ENCODE measurements at regions not wholly inside any gene's neighbourhood (a gene's known extent, or its start where the extent isn't known, plus 50 kb on each side); places are given as distances from the start of the nearest gene placed in this dataset.
A peak's percentile ranks its signal among the peaks of the same experiment; 100 is the strongest.

GRCh38 chr5:96331681-96332361 is 101.2 kb downstream of the PCSK1 start:
- H3K4me3 ChIP-seq (ENCODE audit: low read length in 3 of 3): no peak overlapping the region
- peaks cover 0 to 7% (median 5%) of the 10 kb centered on the region in 3 donors for H3K4me1 ChIP-seq (ENCODE audit: control insufficient read depth in 2 of 3, insufficient read depth in 2 of 3, low read depth in 1 of 3, low read length in 3 of 3)
- no peaks in the 10 kb centered on the region for H3K27me3 ChIP-seq (ENCODE audit: control insufficient read depth, insufficient read depth, low read length)
- no peaks in the 10 kb centered on the region for H3K36me3 ChIP-seq (ENCODE audit: control insufficient read depth in 2 of 3, insufficient read depth in 3 of 3, low read length in 3 of 3)
- H3K9ac ChIP-seq (ENCODE audit: low read length in 3 of 3): no peak overlapping the region
- no peak overlapping the region for H3K27ac ChIP-seq (ENCODE audit: low read depth in 2 of 2, low read length in 2 of 2)
- TF ChIP-seq CTCF (IDR thresholded peaks at IDR 0.05; ENCODE audit: borderline replicate concordance, extremely low read depth, insufficient read depth): no peak
- FAIRE-seq (no peak), DNase-seq (no peak)
- intact Hi-C loops (cut with DNase I): loop anchor here (10.0 kb wide), 2 partner anchors 377 to 477 kb away; no protein-coding TSS in a partner anchor
- no peaks in the 10 kb centered on the region for H3K9me3 ChIP-seq (ENCODE audit: control insufficient read depth in 2 of 3, insufficient read depth in 1 of 3, low read length in 3 of 3)

- FAIRE-seq (no peak), DNase-seq (peak in 1 of 5 donors; percentile 11)
- Histone ChIP-seq H3K27me3 (ENCODE audit: control insufficient read depth, insufficient read depth, low read length) (no peaks in the 10 kb centered on the region), H3K9ac (ENCODE audit: low read length in 3 of 3) (no peak overlapping the region), H3K4me1 (ENCODE audit: control insufficient read depth in 2 of 3, insufficient read depth in 2 of 3, low read depth in 1 of 3, low read length in 3 of 3) (peaks cover 0 to 7% (median under 1%) of the 10 kb centered on the region in 3 donors), H3K9me3 (ENCODE audit: control insufficient read depth in 2 of 3, insufficient read depth in 1 of 3, low read length in 3 of 3) (no peaks in the 10 kb centered on the region), H3K36me3 (ENCODE audit: control insufficient read depth in 2 of 3, insufficient read depth in 3 of 3, low read length in 3 of 3) (no peaks in the 10 kb centered on the region), H3K27ac (ENCODE audit: low read depth in 2 of 2, low read length in 2 of 2) (no peak overlapping the region), H3K4me3 (ENCODE audit: low read length in 3 of 3) (no peak overlapping the region)
- intact Hi-C loops (cut with DNase I): loop anchor here (10.0 kb wide), 2 partner anchors 376 to 476 kb away; no protein-coding TSS in a partner anchor
- TF ChIP-seq CTCF (IDR thresholded peaks at IDR 0.05; ENCODE audit: borderline replicate concordance, extremely low read depth, insufficient read depth): no peak
These were observed 101.8 kb downstream of the PCSK1 start for GRCh38 chr5:96331210-96331609.

- H3K27me3 ChIP-seq (ENCODE audit: control insufficient read depth, insufficient read depth, low read length): no peaks in the 10 kb centered on the region
- FAIRE-seq: no peak
- no peaks in the 10 kb centered on the region for H3K36me3 ChIP-seq (ENCODE audit: control insufficient read depth in 2 of 3, insufficient read depth in 3 of 3, low read length in 3 of 3)
- DNase-seq: no peak
- H3K9ac ChIP-seq (ENCODE audit: low read length in 3 of 3): no peak overlapping the region
- H3K9me3 ChIP-seq (ENCODE audit: control insufficient read depth in 2 of 3, insufficient read depth in 1 of 3, low read length in 3 of 3): no peaks in the 10 kb centered on the region
- H3K27ac ChIP-seq (ENCODE audit: low read depth in 2 of 2, low read length in 2 of 2): no peak overlapping the region
- peaks cover 0 to 3% (median 0%) of the 10 kb centered on the region in 3 donors for H3K4me1 ChIP-seq (ENCODE audit: control insufficient read depth in 2 of 3, insufficient read depth in 2 of 3, low read depth in 1 of 3, low read length in 3 of 3)
- TF ChIP-seq CTCF (IDR thresholded peaks at IDR 0.05; ENCODE audit: borderline replicate concordance, extremely low read depth, insufficient read depth): no peak
- no peak overlapping the region for H3K4me3 ChIP-seq (ENCODE audit: low read length in 3 of 3)
- intact Hi-C loops (cut with DNase I): loop anchor here (10.0 kb wide), 2 partner anchors 376 to 476 kb away; no protein-coding TSS in a partner anchor
These were observed 102.4 kb downstream of the PCSK1 start for GRCh38 chr5:96330530-96331140.
